HK-2 (cell line): ENCODE measurements at regions not wholly inside any gene's neighbourhood (a gene's known extent, or its start where the extent isn't known, plus 50 kb on each side); places are given as distances from the start of the nearest gene placed in this dataset.
A peak's percentile ranks its signal among the peaks of the same experiment; 100 is the strongest.
"Not testable (repeated sequence)": the region's sequence is repeated elsewhere in the genome, so short reads cannot be mapped to it uniquely, and the experiment has no call there.

ENCODE experiments used
- DNase-seq: peaks from one replicate; pipeline ENCODE4 v3.0.0-alpha.2; 2018; ENCODE audit not compliant: unreplicated experiment

- not testable (repeated sequence) for DNase-seq
Observed at GRCh38 chr2:71958426-71958825, 189.2 kb downstream of the CYP26B1 start.

DNA sequence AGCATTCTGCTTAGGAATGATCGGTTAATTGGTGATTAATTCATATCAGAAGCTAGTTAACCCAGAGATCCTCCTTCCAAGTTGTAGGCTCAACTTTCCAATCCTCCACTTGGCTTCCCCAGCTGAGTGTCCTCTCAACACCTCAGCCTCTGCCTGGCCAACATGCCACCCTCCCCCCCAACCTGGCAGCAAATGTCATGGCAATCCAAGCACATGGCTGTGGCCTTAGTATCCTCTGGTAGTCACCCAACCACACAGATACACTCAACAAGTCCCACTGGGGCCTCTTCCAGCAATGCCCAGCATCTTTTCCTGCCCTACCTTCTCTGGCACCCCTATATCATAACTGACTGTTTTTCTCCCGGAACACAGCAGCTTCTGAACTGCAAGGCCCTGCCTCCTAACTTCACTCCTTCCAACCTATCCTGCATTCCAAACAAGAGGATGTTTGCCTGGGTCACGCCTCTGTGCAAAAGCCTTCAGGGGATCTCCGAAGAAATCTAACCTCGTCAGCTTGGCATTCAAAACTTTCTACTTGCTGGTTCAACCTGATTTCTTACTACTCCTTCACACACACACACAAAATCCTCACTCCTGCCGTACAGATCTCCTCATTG lies 195.0 kb downstream of the CYP26B1 start:
- no peak for DNase-seq

GRCh38 chr2:71951718-71952404 lies 195.8 kb downstream of the CYP26B1 start:
- DNase-seq, result no peak

DNA sequence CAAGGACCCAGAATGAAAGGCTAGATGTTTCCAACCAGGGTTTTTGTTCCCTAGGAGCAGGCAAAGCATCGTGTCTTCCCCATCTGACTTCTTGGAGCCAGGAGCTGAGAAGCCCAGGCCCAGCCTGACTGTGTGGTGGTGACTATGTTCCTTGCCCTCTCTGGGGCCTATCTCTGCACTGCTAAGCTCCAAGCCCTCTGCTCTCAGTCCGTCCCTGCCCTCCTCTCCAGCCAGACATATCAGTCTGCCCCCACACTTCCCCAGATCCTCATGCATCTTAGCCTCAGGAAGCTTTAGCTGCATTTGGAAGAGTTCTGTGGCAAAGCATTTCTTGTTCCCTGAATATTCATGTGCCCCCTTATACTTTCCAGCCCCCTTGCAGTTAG lies 196.6 kb downstream of the CYP26B1 start:
- no peak for DNase-seq

GRCh38 chr2:71950256-71951082 lies 197.2 kb downstream of the CYP26B1 start:
- peak; percentile 5 for DNase-seq

DNA sequence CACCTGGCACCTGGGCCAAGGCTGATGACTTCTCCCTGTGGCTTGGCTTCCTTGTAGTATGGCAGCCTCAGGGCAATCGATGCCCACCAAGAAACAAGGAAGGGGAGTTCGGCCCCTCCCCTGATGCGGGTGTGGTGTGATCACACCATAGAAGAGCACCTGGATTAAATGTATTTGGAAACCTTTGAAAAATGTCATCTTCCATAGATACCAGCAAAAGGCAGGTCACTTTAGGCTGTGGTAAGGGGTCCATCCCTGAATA lies 198.2 kb downstream of the CYP26B1 start:
- no peak for DNase-seq

GRCh38 chr2:71948781-71949536 lies 198.7 kb downstream of the CYP26B1 start:
- no peak for DNase-seq

DNA sequence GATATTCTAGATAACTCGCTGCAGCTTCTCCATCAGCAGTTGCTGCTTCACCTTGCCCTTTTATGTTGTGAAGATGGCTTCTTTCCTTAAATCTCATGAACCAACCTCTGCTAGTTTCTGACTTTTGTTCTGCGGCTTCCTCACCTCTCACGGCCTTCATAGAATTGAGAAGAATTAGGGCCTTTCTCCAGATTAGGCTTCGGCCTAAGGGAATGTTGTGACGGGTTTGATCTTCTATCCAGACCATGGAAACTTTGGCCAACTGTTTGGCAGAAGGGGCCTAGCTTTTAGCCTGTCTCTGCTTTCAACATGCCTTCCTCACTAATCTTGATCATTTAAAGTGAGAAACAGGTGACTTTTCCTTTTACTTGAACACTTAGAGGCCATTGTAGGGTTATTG lies 199.9 kb downstream of the CYP26B1 start:
- DNase-seq, result no peak

DNA sequence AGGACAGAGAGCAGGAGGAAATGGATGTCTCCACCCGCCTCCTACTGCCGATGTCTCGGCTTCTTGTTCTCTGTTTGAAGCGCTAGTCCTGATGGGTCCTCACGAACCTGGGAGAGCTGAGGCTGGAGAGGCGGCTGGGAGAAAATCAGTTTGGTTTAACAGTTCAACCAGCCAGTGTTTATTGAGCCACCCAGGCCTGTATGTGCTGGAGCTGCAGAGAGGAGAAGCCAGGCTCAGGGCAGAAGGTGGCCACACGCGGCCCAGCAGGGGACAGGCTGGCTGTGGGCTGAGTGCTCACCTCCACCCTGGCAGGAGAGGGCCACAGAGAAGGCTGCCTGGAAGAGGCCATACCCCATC lies 202.1 kb downstream of the CYP26B1 start:
- no peak for DNase-seq

DNA sequence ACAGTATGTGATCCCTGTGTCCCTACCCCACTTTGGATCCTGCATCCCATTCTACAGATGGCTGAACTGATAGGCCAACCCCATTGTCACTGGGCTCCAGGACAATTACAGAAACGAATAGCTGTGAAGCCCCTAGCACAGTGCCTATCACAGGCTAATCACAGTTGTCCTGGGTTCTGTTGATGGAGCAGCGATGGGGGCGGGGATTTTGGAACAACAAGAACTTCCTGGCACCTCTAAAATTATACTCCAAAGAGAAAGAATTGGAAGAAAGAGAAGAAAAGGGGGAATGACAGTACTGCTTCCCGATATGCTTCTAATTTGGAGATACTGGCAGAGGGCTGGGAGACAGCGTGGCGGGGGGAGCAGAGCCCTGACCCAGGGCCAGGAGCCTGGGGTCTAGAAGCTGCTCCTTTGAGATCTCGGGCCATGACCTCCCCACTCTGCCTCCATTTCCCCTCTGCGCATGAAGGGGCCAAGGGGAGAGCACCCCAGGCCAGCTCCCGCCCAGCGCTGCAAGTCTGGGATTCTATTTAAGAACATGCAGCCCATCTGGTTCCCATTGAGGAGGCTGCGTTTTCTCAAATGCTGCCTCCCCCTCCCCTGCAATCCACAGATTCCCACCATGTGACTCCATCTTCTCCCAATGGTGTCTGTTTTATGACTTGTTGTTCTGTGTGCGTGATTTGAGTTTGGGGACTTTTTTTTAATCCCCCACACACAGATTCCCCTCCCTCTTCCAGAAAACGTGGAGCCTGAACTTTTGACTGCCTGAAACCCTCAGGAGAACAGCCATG lies 202.7 kb downstream of the CYP26B1 start:
- DNase-seq, result no peak

DNA sequence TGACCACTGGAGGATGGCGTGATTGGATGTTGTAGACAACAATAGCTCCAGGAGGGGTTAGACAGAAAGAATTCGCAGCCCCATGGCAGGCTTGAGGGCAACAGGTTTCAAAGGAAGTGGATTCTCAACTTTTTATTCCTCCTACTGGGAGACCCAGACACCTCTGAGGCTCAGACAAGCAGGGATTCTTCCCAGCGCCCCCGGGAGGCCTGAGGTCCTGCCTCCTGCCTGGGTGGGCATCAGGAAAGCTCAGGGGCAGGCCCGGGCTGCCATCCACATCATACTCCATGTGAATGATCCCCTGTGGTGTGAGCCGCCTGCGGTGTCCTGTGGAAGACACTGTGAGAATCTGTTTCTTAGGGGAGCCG lies 203.5 kb downstream of the CYP26B1 start:
- DNase-seq, result no peak

- DNase-seq, result no peak
Observed at GRCh38 chr2:71943238-71944182, 204.2 kb downstream of the CYP26B1 start.

DNA sequence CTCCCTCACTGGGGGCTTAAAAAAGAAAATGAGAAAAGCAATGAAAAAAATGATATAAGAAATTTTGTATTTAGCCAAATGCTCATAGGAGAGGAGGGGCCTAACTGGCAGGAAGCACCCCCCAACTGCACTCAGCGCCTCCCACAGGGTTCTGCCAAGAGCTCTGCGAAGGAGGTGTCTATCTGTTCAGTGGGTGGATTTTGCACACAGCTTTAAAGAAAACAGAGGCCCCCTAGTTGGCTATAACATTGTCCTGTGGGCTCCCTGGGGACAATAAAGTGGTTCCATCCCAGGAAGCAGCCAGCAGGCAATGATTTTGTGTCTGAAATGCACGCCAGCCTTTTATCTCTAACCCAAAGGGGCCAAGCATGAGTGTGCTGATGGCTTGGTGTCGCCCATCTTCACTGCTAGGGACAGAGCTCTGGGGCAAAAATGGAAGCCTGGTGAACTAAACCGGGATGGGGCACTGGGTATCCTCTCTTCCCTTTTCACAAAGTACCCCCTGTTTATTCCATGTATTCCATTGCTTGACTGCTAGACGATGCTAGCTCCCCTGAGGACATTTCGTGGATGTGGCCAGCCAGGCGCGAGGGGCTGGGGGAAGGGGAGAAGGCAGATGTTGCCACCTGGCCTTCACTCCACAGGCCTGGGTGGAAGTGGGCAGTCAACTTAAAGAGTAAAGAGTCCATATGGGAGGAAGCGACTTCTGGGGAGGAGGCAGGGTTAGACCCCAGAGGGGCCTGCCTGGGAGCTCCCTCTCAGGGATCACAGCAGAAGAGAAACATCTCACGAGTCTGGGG lies 205.7 kb downstream of the CYP26B1 start:
- no peak for DNase-seq

- no peak for DNase-seq
Observed at GRCh38 chr2:71940695-71941094, 207.0 kb downstream of the CYP26B1 start.

- no peak for DNase-seq
Observed at GRCh38 chr2:71939588-71940535, 207.8 kb downstream of the CYP26B1 start.

DNA sequence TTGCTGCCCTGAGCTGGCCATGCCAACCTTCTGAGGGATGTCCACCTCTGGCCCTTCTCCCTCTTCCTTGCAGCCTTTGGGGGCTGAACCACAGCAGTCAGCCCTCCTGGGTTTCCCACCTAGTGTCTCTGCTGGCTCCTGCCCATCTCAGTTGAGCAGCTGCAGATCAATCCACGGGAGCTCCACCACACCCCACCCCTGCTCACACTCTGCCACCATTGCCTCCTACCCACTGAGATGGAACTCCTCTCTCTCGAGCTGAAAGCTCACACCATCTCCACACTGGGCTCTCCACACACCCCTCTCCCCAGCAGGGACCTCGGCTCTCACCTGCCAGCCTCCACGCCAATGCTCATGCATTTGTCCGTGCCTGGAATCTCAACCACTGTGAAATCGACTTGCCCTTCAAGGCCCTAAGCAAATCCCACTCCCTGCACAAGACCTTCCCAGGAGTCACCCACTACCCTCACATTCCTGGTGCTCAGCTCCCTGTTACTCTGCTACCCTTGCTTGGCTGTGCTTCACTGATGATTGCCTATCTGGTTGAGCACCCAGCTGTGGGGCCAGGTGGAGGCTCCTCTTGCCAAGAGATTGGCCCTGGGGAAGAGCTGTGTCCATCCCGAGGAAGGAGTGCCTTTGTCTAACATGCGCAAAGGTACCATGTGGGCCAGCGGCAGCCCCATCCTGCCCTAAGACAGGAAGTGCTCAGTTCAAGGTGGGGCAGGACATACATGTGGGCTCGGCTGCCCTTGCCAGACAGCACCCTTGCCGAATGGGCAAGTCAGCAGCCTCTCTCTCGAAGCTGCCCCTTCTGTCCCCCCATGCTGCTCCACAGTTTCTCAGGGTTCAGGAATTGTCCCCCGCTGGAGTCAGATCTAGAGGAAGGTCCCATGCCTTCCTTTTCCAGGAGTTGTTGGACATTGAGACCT lies 208.7 kb downstream of the CYP26B1 start:
- no peak for DNase-seq

- no peak for DNase-seq
Observed at GRCh38 chr2:71938108-71938507, 209.6 kb downstream of the CYP26B1 start.

DNA sequence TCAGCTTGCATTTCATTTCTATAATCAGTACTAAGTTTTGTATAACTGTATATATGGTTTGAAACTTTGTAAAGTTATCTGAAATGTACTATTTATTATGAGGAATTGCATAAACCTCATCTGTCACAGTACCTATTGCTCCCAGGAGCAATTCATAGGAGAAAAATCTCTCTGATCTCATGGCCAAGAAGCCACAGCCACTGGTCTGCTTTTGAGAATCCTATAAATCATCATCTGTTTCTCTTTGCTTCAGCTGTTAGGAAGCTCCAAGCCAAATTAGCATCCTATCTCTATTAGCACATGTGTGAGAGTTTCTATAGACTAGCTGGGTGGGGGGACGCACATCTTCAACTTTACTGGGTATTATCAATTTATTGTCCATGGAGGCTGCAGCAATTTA lies 210.3 kb downstream of the CYP26B1 start:
- no peak for DNase-seq
